ENCODE measurements at regions not wholly inside any gene's neighbourhood (a gene's known extent, or its start where the extent isn't known, plus 50 kb on each side); places are given as distances from the start of the nearest gene placed in this dataset.
"Not testable (repeated sequence)": the region's sequence is repeated elsewhere in the genome, so short reads cannot be mapped to it uniquely, and the experiment has no call there.

- in situ Hi-C loops (cut with HindIII; ENCODE audit: low sequenced_read_pairs): no loop called here
These were observed 243.9 kb downstream of the RRAGC start for GRCh38 chr1:38615680-38616079.

- in situ Hi-C loops (cut with HindIII; ENCODE audit: low sequenced_read_pairs): no loop called here
These were observed 244.7 kb downstream of the RRAGC start for GRCh38 chr1:38614861-38615260.

- in situ Hi-C loops (cut with HindIII; ENCODE audit: low sequenced_read_pairs): no loop called here
These were observed 245.6 kb downstream of the RRAGC start for GRCh38 chr1:38613996-38614395.

- in situ Hi-C loops (cut with HindIII; ENCODE audit: low sequenced_read_pairs): no loop called here
These were observed 246.6 kb downstream of the RRAGC start for GRCh38 chr1:38612951-38613350.

GRCh38 chr1:38611664-38612211, 247.8 kb downstream of the RRAGC start:
- in situ Hi-C loops (cut with HindIII; ENCODE audit: low sequenced_read_pairs): no loop called here

- in situ Hi-C loops (cut with HindIII; ENCODE audit: low sequenced_read_pairs): no loop called here
These were observed 250.2 kb downstream of the RRAGC start for GRCh38 chr1:38609166-38610025.

- in situ Hi-C loops (cut with HindIII; ENCODE audit: low sequenced_read_pairs): no loop called here
These were observed 251.2 kb downstream of the RRAGC start for GRCh38 chr1:38608202-38608864.

- in situ Hi-C loops (cut with HindIII; ENCODE audit: low sequenced_read_pairs): no loop called here
These were observed 252.0 kb downstream of the RRAGC start for GRCh38 chr1:38607526-38607925.

GRCh38 chr1:38605063-38605462, 254.5 kb downstream of the RRAGC start:
- in situ Hi-C loops (cut with HindIII; ENCODE audit: low sequenced_read_pairs): no loop called here

- in situ Hi-C loops (cut with HindIII; ENCODE audit: low sequenced_read_pairs): no loop called here
These were observed 255.7 kb downstream of the RRAGC start for GRCh38 chr1:38603907-38604306.

- in situ Hi-C loops (cut with HindIII; ENCODE audit: low sequenced_read_pairs): no loop called here
These were observed 258.7 kb downstream of the RRAGC start for GRCh38 chr1:38600905-38601304.

GRCh38 chr1:38600286-38600685, 259.3 kb downstream of the RRAGC start:
- in situ Hi-C loops (cut with HindIII; ENCODE audit: low sequenced_read_pairs): no loop called here

GRCh38 chr1:38598118-38598517, 261.5 kb downstream of the RRAGC start:
- in situ Hi-C loops (cut with HindIII; ENCODE audit: low sequenced_read_pairs): loop anchor here (10.0 kb wide), 1 partner anchor 483 kb away; no protein-coding TSS in a partner anchor

GRCh38 chr1:38589036-38589435, 270.5 kb downstream of the RRAGC start:
- in situ Hi-C loops (cut with HindIII; ENCODE audit: low sequenced_read_pairs): no loop called here

- in situ Hi-C loops (cut with HindIII; ENCODE audit: low sequenced_read_pairs): no loop called here
These were observed 271.8 kb downstream of the RRAGC start for GRCh38 chr1:38587766-38588165.

GRCh38 chr1:38586993-38587646, 272.5 kb downstream of the RRAGC start:
- in situ Hi-C loops (cut with HindIII; ENCODE audit: low sequenced_read_pairs): no loop called here

- in situ Hi-C loops (cut with HindIII; ENCODE audit: low sequenced_read_pairs): no loop called here
These were observed 273.6 kb downstream of the RRAGC start for GRCh38 chr1:38585971-38586370.

- in situ Hi-C loops (cut with HindIII; ENCODE audit: low sequenced_read_pairs): no loop called here
These were observed 274.1 kb downstream of the RRAGC start for GRCh38 chr1:38585460-38585859.

- in situ Hi-C loops (cut with HindIII; ENCODE audit: low sequenced_read_pairs): no loop called here
These were observed 274.9 kb downstream of the RRAGC start for GRCh38 chr1:38584448-38585355.

GRCh38 chr1:38583287-38583686, 276.3 kb downstream of the RRAGC start:
- in situ Hi-C loops (cut with HindIII; ENCODE audit: low sequenced_read_pairs): not testable (repeated sequence)

Measured in DLD1 (cell line).